GM21825 (cell line): ENCODE measurements at regions not wholly inside any gene's neighbourhood (a gene's known extent, or its start where the extent isn't known, plus 50 kb on each side); places are given as distances from the start of the nearest gene placed in this dataset.
"Not testable (repeated sequence)": the region's sequence is repeated elsewhere in the genome, so short reads cannot be mapped to it uniquely, and the experiment has no call there.

ENCODE experiments used
- ATAC-seq: cut with Tn5 transposase; IDR thresholded peaks from one replicate; pipeline ENCODE4 v1.9.1; 2021; ENCODE audit warnings: mild to moderate bottlenecking, moderate library complexity; ENCODE audit not compliant: unreplicated experiment

DNA sequence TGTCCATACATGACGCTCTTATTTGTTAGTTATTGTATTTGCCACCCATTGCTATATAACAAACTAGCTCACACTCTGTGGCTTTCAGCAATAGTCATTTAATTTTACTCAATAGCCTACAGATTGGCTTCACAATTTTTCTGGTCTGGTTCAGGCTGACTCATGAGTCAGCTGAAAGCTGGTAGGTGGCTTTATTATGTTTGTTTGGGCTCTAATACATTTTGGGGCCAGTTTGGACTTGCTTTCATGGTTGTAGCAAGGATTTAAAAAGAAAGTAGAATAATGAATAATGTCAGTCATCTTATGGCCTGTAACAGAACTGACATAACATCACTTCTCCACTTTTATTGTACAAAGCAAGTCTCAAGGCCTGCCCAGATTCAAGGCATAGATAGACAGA is 338.7 kb downstream of the LRRIQ3 start:
- ATAC-seq = no peak

DNA sequence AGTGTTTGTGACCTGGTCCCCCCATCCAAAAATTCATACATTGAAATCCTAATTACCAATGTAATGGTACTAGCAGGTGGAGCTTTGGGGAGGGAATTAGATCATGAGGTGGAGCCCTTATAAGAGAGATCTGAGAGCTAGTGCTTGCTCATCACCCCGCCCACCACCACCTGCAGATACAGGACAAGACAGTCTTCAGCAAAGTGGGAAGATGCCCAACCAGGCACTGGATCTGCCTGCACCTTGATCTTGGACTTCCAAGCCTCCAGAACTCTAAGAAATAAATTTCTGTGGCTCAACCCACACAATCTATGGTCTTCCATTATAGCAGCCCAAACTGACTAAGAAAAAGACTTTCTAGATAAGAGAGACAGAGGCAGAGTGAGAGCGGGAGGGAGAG is 343.4 kb downstream of the LRRIQ3 start:
- ATAC-seq = no peak

DNA sequence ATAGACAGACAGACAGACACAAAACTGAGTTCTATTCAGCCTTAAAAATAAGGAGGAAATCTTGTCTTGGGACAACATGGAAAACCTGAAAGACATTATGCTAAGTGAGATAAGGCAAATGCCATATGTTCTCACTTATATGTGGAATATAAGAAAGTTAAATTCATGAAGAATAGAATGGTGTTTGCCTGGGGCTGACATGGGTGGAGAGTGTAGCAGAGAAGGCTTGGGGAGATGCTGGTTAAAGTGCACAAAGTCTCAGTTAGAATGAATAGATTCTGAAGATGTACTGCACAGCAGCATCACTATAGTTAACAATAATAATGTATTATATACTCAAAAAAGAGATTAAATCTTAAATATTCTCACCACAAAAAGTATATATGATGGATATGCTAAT is 355.5 kb downstream of the LRRIQ3 start:
- no peak for ATAC-seq

DNA sequence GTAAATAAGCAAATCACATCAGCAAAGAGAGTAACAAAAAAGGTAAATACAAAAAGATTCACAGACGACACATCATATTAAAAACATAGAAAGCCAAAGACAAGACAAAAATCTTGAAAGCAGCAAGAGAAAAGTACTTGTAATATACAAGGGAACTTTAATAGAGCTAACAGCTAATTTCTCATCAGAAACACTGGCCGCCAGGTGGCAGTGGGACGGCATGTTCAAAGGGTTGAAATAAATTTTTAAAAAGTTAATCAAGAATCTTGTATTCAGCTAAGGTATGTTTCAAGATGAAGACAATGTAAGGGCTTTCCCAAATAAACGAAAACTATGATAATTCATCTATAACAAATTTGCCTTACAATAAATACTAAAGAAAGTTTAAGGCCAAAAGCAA is 358.1 kb downstream of the LRRIQ3 start:
- no peak for ATAC-seq

DNA sequence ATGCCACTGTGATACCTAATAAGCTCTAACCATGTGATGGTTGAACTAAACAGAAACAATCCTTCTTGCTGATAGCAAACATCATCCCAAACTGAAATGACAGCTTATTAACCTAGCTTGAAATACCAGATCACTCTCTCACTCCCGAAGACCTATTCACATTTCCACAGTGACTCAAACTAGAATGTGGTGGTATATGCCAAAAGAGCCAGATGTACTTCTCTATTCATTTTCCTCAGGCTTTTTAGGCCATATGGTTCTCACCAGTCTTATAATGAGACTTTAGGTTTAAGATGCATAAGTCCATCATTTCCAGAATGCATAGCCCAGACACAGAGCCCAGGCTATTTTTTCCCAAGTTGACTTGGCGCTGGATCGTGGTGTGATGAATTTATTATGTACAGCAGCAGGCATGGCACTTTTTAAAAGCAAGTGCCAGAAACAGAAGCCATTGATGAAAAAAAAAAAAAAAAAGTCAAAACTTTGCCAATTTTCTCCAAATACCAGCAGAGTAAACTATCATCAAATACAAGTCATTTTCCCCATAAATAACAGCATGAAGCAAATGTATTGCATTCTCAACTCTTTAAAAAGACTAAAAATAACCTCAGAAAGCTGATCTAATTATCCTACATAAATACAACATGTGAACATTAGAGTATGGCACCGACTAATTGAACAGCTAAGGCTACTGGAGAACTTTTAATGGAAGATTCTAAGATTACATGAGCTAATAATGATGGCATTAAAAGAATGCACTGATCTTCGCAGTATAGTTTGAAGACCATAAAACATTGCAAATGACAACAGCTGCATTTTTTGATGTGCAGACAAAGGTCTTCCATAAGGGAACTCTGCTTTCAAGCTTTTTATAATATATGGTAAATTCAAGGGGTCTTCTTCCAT is 365.4 kb downstream of the LRRIQ3 start:
- ATAC-seq = no peak

DNA sequence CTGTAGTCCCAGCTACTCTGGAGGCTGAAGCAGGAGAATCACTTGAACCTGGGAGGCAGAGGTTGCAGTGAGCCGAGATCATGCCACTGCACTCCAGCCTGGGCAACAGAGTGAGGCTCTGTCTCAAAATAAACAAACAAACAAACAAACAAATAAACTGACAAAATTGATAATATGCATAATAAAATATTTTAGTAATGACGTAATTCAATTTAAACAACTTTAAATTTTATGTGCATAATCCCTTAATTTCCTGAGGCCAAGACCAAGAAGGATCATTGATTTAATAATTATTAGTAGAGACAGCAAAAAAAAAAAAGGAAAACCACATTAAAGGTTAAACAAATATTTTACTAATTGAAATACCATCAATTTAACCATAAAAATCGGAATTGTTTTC is 370.7 kb downstream of the LRRIQ3 start:
- not testable (repeated sequence) for ATAC-seq

DNA sequence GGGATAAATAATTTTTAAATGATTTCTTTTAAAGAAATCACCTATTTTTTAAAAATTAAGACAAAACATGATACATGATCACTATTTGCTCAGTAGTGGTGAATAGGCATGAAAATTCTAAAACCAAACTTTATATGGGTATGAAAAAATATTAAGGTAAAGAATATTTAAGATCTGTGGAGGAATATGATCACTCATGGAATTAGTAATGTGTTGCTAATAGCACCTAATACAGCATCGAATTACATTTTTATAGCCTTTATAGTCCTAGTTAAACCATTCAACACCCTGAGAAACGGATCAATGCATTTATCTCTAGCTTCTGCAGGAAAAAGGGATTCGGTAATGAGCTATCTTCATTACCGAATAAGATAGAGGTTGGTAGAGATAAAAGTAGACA is 373.9 kb downstream of the LRRIQ3 start:
- no peak for ATAC-seq

DNA sequence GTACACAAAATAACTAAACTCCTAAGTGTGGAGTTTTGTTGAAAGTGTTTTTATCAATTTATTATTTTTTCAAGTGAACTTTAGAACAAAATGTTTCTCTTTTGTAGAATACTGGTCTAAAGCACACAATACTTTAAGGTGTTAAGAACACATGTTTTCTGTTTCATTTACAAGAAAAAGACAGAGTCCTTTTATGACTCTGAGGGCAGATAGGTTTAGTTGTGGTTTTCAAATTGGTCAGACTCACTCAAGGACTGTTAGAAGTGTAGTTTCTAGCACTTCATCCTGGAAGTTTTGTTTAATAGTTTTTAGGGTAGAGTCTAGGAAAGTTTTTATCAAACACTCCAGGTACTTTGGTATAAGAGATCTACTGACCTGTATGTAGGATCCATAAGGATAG is 376.5 kb downstream of the LRRIQ3 start:
- no peak for ATAC-seq

DNA sequence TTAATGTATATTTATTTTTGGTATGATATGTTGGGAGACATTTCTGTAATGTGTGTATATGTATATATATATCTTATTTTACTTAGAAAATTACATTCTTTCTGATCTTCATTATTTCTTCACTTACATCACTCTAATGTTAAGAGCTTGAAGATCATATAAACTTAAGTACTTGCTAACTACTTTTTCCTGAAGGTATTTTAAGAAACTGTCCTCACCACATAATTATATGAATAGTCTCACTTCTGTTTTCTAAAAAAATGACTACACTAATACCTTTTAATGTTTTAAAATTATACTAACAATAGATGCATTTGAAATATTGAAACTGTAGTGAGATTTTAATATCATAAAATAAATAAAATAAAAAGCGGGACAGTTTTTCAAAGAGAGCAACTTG is 377.1 kb downstream of the LRRIQ3 start:
- ATAC-seq = no peak

DNA sequence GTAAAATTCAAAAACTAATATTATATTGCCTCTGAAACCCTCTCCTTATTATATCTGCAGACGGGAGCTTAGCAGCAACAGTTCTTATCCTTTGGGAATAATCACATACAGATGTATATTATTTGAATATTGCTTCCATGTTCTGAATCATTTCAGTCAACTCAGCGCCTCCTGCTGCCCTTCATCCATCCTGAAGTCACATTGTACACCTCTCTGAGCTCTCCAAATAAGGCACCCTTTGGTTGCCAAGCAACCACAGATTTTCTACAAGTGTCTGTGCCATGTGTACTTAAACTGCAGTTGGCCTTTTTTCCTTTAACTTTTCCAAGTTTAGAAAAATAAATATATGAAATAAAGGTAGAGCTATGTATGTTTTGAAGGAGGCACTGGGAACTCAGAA is 384.3 kb downstream of the LRRIQ3 start:
- no peak for ATAC-seq

DNA sequence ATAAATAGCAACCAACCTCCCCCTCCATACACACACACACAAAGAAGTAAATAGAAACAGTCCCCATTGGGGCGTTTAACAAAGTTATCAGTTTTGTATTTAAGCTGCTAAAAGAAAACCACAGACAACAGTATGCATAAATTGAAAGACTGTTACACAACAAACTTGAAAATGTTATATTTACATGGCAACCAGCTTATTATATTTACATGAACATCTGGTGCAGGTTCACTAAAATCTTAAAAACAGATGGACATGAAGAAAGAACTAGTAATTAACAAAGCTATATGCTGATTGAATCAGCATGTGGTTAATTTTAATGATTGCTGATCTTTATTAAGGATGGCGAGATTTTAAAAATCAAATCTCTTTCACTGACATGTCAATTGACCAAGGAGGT is 384.7 kb downstream of the LRRIQ3 start:
- no peak for ATAC-seq

DNA sequence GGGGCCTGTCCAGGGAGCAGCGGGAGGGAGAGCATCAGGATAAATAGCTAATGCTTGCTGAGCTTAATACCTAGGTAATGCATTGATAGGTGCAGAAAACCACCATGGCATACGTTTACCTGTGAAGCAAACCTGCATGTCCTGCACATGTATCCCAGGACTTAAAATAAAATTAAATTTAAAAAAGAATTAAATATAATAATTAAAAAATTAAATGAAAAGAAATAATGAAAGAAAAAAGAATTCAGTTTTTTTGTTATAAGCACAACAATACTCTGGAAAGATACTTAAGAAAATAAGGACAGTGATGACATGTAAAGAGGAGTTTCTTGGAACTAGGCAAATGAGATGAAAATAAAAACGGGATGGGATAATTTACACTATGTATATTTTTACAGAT is 386.2 kb downstream of the LRRIQ3 start:
- no peak for ATAC-seq

DNA sequence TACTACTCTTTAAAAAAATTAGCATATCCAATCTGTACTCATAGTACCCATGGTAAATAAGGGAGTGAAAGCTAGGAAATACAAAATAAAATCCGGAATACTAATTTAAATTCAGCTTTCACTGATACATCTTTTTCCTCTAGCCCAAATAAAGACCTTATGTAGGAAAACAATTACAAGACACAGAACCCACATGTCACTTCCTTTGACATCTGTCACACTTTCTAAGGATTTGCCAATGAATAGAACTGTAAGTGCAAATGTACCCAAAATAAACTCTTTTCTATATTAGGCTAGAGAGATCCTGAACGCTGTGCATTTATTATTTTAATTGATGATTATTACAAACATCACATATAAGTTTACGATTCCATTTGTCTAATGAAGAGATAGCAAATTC is 393.0 kb downstream of the LRRIQ3 start:
- no peak for ATAC-seq

DNA sequence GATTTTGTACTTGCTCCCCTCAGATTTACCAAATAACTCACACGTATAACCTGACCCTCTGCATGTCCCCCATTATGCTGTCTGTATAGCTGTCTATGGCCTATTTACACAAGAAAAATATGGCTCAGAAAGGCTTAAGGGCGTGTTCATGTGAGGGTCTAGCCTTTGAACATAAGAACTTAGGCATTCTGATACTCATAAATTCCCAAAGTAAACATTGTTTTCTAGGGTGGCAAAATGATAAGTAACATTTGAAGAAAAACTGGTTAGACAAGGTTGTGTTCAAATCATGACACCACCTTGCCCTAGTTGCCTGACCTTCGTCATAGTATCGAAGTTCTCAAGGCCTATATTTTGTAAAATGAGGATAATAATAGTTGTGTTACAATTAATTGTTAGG is 394.6 kb downstream of the LRRIQ3 start:
- ATAC-seq = no peak

DNA sequence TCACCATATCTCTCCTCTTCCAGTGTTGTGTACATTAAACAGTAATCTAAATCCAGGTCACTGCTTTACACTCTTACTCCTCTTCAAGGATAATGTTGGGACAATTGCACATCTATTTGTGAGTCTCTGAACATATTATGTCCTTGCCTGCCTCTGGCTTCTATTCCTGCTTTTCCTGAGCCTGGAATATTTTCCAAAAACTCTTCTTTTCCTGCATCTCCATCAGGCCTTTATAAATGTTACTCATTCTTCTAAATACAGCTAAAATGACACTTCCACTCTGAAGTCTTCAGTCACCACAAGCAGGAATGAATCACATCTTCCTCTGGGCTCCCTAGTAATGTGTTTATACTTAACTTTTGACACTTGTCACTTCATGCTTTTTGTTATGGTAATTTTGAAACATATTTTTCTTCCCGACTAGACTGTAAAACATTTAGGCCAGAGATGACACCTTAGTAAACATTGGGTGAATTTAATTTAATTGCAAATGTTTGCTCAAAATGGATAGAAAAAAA is 396.0 kb downstream of the LRRIQ3 start:
- ATAC-seq = no peak

DNA sequence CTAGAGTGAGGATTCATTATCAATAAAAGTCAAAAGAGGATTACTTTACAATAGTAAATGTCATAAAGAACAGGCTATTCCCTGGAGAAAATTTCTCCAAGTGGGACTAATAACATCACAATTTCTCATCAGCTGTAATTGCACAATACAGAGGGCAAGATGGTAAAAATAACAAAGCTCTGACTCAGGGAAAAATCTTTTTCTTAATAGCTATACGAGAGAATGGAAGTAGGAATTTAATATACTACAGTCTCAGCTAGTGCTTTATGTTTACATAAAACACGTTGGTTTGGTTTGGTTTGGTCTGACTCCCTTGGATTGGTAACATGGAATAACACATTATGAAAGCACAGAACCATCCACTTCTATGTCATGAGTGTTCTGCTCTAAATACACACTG is 397.6 kb downstream of the LRRIQ3 start:
- ATAC-seq = no peak

DNA sequence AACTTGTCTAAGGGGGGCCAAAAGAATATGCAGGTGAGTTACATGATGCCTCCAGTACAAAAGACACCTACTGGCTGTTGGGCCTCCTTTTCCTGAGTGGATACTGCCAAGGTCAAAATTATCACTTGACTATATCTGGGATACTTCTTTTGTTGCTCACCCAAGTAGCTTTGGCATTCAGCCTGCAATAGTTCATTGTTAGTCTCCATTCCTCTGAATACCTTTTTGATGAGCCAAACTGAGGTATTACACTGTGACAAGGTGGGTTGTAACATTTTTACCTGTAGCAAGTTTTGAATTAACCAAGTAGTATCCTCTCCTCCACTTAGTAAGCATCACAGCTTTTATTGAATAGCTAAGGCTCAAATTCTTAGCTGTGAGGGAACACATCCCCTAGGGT is 408.0 kb downstream of the LRRIQ3 start:
- no peak for ATAC-seq

DNA sequence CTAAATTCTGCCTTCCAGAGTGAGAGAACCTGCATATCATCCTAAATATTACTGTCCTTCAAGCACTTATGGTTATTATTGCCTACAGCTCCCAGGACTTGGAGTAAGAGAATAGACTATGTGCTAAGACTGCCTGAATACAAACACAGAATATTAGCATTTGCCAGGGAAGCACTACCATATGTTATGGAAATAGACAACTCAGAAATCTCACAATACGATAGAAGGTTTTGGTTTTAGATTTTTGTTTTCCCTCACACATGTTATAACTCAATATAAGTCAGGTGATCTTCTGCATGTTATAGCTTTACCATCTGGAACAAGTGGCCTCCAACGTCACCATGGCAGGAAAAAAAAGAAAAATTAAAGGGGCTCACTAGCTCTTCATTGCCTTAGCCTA is 413.9 kb downstream of the LRRIQ3 start:
- no peak for ATAC-seq

DNA sequence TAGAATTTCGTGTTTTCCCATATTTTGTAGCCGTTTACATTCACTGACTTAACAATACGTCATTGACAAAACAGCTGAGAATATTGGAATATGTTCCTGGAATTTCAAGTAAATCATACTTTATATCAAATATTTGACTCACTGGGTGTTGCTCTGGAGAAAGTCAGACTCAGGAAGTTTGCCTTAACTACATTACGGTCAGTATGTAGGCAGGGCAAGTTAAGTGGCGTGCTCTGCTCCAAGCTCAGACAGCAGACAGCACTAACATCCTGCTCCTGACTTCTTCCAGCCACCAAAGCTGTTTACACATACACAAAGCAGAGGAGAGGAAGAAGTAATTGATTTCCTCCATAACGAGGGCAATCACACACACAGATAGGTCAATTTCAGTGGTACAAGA is 414.6 kb downstream of the LRRIQ3 start:
- ATAC-seq = no peak

DNA sequence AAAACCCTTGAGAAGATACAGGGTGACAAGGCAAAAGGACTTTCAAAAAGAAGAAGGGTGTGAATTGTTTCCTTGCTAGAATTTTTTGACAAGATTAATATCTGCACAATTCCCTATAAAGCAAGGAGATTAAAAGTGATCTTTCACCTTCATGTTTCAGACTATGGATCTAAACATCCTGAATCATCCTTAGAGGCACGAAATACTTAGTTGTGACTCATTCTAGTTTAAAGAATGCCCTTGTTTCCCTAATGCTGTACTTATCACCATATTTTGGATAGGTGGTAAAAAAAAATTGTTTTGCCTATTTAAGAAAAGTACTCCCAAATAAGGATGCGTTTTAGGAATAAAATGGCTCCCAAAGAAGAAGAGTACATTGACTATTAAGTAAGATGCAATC is 415.1 kb downstream of the LRRIQ3 start:
- ATAC-seq = no peak

DNA sequence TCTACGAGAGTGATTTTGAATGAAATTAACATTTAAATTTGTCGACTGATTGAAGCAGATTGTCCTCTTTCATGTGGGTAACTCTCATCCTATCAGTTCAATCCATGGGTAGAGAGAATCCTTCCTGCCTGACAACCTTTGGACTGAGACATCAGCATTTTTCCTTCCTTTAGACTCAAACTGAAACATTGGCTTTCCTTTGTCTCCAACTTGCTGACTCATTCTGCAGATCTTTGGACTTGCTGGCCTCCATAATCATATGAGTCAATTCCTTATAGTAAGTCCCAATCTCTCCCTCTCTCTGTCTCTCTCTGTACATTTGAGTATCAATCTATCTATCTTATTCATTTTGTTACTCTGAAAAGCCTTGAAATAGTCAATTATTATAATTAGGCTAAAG is 416.7 kb downstream of the LRRIQ3 start:
- ATAC-seq = no peak

DNA sequence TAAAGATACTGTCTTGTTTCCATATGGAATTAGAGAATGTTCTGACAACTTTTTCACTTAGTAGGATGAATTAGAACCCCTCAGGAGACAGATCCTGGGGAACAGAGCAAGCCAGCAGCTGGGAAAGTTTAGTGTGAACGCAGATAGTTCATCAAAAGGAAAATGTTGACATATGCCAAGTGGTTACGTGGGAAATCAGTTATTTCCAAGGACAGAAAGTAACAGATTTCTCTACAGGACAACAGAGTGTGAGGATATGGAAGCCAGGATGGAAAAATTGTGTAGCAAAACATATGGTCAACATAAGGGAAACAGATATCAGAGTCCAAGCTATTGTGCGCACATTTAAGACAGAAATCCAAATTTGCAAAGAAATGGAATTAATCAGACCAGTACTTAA is 419.5 kb downstream of the LRRIQ3 start:
- no peak for ATAC-seq

DNA sequence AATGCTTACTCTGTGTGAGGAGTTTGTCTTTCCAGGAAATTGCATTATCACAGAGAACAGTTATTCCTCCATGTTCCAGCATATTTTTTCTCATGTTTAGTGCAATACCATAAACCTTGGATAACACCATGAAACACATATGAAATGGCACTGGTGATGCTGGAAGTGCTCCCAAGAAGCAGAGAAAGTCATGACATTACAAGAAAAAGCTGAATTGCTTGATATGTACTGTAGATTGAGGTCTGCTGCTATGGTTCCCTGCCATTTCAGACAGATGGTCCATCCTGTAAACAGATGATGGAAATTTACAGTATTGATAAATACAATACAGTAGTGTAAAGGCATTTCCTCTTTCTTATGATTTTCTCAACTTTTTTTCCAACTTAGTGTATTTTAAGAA is 422.1 kb downstream of the LRRIQ3 start:
- ATAC-seq = no peak
